Endothelial cell (in vitro differentiated cells): ENCODE measurements at regions not wholly inside any gene's neighbourhood (a gene's known extent, or its start where the extent isn't known, plus 50 kb on each side); places are given as distances from the start of the nearest gene placed in this dataset.

Experiments used
- DNase-seq: peaks from one replicate; pipeline ENCODE4 v3.0.0; 2021; ENCODE audit warnings: low spot score
- H3K27ac Mint-ChIP-seq: one replicate; pipeline ENCODE4 v1.8.0; 2021; ENCODE audit warnings: mixed read lengths, inconsistent platforms; ENCODE audit not compliant: unreplicated experiment
- H3K27me3 Mint-ChIP-seq: one replicate; pipeline ENCODE4 v1.8.0; 2021; ENCODE audit warnings: mild to moderate bottlenecking, moderate library complexity, mixed read lengths, inconsistent platforms; ENCODE audit not compliant: unreplicated experiment
- H3K36me3 Mint-ChIP-seq: one replicate; pipeline ENCODE4 v1.8.0; 2021; ENCODE audit warnings: mild to moderate bottlenecking, low read depth, mixed read lengths, inconsistent platforms; ENCODE audit not compliant: unreplicated experiment
- H3K4me1 Mint-ChIP-seq: one replicate; pipeline ENCODE4 v1.8.0; 2021; ENCODE audit warnings: mild to moderate bottlenecking, mixed read lengths, inconsistent platforms; ENCODE audit not compliant: unreplicated experiment
- H3K4me3 Mint-ChIP-seq: one replicate; pipeline ENCODE4 v1.8.0; 2021; ENCODE audit warnings: mild to moderate bottlenecking, mixed read lengths, inconsistent platforms; ENCODE audit not compliant: unreplicated experiment
- H3K9me3 Mint-ChIP-seq: one replicate; pipeline ENCODE4 v1.8.0; 2021; ENCODE audit warnings: mixed read lengths, inconsistent platforms; ENCODE audit not compliant: unreplicated experiment
- CTCF ChIP-seq: fragments of 200-600 bp; sonication (generic); IDR thresholded peaks from one replicate; pipeline ENCODE4 v1.5.0; 2021; ENCODE audit warnings: antibody characterized with exemption; ENCODE audit not compliant: unreplicated experiment

- no peak for DNase-seq
- H3K4me1 Mint-ChIP-seq: peaks cover 3% of the 10 kb centered on the region
- H3K9me3 Mint-ChIP-seq: no peaks in the 10 kb centered on the region
- no peak overlapping the region for H3K27ac Mint-ChIP-seq
- H3K27me3 Mint-ChIP-seq: no peaks in the 10 kb centered on the region
- H3K36me3 Mint-ChIP-seq: no peaks in the 10 kb centered on the region
- no peak for TF ChIP-seq CTCF
- H3K4me3 Mint-ChIP-seq: no peak overlapping the region
Observed at GRCh38 chr1:72634946-72635345, 352.6 kb upstream of the NEGR1 start.

- no peaks in the 10 kb centered on the region for H3K36me3 Mint-ChIP-seq
- H3K27ac Mint-ChIP-seq: no peak overlapping the region
- no peak overlapping the region for H3K4me3 Mint-ChIP-seq
Observed at GRCh38 chr1:72631449-72631848, 349.1 kb upstream of the NEGR1 start.

GRCh38 chr1:72623299-72623708 is 341.0 kb upstream of the NEGR1 start:
- peak; percentile 13 for DNase-seq
- H3K4me1 Mint-ChIP-seq: no peaks in the 10 kb centered on the region
- no peaks in the 10 kb centered on the region for H3K9me3 Mint-ChIP-seq
- no peaks in the 10 kb centered on the region for H3K27me3 Mint-ChIP-seq
- no peak overlapping the region for H3K4me3 Mint-ChIP-seq
- TF ChIP-seq CTCF: peak; percentile 47
- no peaks in the 10 kb centered on the region for H3K36me3 Mint-ChIP-seq
- no peak overlapping the region for H3K27ac Mint-ChIP-seq

More at GRCh38 chr1:72631449-72631848, 349.1 kb upstream of the NEGR1 start:
- H3K9me3 Mint-ChIP-seq: no peaks in the 10 kb centered on the region
- no peak for TF ChIP-seq CTCF
- no peaks in the 10 kb centered on the region for H3K27me3 Mint-ChIP-seq
- H3K4me1 Mint-ChIP-seq: no peaks in the 10 kb centered on the region
- DNase-seq: no peak

GRCh38 chr1:72620453-72620852 is 338.1 kb upstream of the NEGR1 start:
- Mint-ChIP-seq H3K36me3 (no peaks in the 10 kb centered on the region), H3K4me3 (no peak overlapping the region), H3K27ac (no peak overlapping the region), H3K27me3 (no peaks in the 10 kb centered on the region), H3K9me3 (no peaks in the 10 kb centered on the region), H3K4me1 (no peaks in the 10 kb centered on the region)
- DNase-seq: no peak
- no peak for TF ChIP-seq CTCF

GRCh38 chr1:72606216-72606810 is 324.0 kb upstream of the NEGR1 start:
- Mint-ChIP-seq H3K36me3 (no peaks in the 10 kb centered on the region), H3K27ac (no peak overlapping the region), H3K9me3 (no peaks in the 10 kb centered on the region), H3K27me3 (no peaks in the 10 kb centered on the region), H3K4me1 (no peaks in the 10 kb centered on the region), H3K4me3 (no peak overlapping the region)
- no peak for TF ChIP-seq CTCF
- DNase-seq: no peak
